ENCODE measurements at regions not wholly inside any gene's neighbourhood (a gene's known extent, or its start where the extent isn't known, plus 50 kb on each side); places are given as distances from the start of the nearest gene placed in this dataset.
"Not testable (repeated sequence)": the region's sequence is repeated elsewhere in the genome, so short reads cannot be mapped to it uniquely, and the experiment has no call there.

GRCh38 chr7:56471811-56472210, 355.6 kb upstream of the NUPR2 start:
- DNase-seq (ENCODE audit: low read depth, low spot score) = no peak
- no peak overlapping the region for H3K27ac ChIP-seq

DNA sequence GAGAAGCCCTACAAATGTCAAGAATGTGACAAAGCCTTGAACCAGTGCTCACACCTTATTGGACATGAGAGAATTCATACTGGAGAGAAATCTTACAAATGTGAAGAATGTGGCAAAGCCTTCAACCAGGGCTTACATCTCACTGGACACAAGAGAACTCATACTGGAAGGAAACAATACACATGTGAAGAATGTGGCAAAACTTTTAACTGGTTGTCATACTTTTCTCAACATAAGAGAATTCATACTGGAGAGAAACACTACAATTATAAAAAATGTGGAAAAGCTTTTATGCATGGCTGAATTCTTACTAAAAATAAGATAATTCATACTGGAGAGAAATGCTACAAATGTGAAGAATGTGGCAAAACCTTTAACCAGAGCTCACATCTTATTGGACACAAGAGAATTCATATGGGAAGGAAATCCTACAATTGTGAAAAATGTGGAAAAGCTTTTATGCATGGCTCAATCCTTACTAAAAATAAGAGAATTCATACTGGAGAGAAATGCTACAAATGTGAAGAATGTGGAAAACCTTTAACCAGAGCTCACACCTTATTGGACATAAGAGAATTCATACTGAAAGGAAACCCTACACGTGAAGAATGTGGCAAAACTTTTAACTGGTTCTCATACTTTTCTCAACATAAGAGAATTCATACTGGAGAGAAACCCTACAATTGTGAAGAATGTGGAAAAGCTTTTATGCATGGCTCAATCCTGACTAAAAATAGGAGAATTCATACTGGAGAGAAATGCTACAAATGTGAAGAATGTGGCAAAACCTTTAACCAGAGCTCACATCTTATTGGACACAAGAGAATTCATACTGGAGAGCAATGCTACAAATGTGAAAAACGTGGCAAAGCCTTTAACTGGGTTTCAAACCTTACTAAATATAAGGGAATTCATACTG, 350.6 kb upstream of the NUPR2 start:
- DNase-seq (ENCODE audit: low read depth, low spot score); H3K27ac ChIP-seq: not testable (repeated sequence)

GRCh38 chr7:56449762-56450161, 333.5 kb upstream of the NUPR2 start:
- no peak for DNase-seq (ENCODE audit: low read depth, low spot score)
- no peak overlapping the region for H3K27ac ChIP-seq

- no peak for DNase-seq (ENCODE audit: low read depth, low spot score)
Observed at GRCh38 chr7:56447864-56448693, 331.9 kb upstream of the NUPR2 start.

DNA sequence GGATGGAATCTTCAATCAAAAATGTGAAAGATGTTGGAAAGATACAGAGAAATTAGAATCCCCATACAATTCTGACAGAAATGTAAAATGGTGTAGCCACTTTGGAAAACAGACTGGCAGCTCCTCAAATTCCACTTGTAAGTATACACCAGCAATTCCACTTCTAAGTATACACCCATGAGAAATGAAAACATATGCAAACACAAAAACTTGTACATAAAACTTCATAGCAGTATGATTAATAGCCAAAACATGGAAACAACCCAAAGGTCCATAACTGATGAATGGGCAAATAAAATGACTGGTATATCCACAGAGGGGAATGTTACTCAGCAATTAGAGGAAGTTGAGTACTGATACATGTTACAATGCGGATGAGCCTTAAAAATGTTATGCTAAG, 304.3 kb upstream of the NUPR2 start:
- DNase-seq (ENCODE audit: low read depth, low spot score); H3K27ac ChIP-seq: not testable (repeated sequence)

More at GRCh38 chr7:56447864-56448693, 331.9 kb upstream of the NUPR2 start:
- no peak overlapping the region for H3K27ac ChIP-seq

DNA sequence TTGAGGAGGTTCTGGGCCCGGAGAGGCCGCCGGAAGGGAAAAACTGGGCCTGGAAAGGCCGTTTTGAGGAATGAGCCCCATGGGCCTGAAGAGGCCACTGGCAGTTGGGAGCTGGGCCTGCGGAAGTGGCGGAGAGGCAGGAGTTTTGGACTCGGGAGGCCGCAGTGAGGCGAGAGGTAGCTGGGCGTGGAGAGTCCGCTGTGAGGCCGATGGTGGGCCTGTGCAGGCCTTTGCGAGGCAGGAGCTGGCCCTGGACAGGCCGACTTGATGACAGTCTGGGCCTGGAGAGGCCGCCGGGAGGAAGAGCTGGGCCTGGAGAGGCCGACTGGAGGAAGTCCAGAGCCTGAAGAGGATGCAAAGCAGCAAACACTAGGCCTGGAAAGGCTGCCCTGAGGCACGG, 259.0 kb upstream of the NUPR2 start:
- H3K27ac ChIP-seq = no peak overlapping the region
- DNase-seq (ENCODE audit: low read depth, low spot score) = no peak

GRCh38 chr7:56374666-56375065, 258.4 kb upstream of the NUPR2 start:
- DNase-seq (ENCODE audit: low read depth, low spot score) = not testable (repeated sequence)

DNA sequence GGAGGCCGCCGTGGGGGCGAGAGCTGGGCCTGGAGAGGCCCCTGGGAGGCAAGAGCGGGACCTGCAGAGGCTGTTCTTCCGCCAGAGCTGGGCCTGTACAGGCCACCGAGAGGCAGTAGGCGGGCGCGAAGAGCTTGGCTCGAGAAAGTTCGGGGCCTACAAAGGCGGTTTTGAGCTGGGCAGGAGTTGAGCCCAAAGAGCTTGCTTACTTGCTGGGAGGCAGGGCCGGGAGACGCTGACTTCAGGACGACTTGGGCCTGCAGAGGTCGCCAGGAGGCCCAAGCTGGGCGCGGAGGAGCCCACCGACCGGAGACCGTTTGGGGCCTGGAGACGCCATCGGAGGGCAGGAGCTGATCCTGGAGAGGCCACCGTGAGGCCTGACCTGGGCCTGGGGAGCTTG, 257.1 kb upstream of the NUPR2 start:
- DNase-seq (ENCODE audit: low read depth, low spot score) = peak; percentile 20
- not testable (repeated sequence) for H3K27ac ChIP-seq

More at GRCh38 chr7:56374666-56375065, 258.4 kb upstream of the NUPR2 start:
- not testable (repeated sequence) for H3K27ac ChIP-seq

DNA sequence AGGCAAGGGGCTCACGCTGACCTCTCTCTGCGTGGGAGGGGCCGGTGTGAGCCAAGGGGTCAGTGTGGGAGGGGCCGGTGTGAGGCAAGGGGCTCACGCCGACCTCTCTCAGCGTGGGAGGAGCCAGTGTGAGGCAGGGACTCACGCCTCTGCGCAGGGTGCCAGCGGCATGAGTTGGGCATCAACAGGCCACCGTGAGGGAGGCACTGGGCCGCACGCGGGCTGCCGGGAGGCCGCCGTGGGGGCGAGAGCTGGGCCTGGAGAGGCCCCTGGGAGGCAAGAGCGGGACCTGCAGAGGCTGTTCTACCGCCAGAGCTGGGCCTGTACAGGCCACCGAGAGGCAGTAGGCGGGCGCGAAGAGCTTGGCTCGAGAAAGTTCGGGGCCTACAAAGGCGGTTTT, 255.6 kb upstream of the NUPR2 start:
- DNase-seq (ENCODE audit: low read depth, low spot score); H3K27ac ChIP-seq: not testable (repeated sequence)

- DNase-seq (ENCODE audit: low read depth, low spot score); H3K27ac ChIP-seq: not testable (repeated sequence)
Observed at GRCh38 chr7:56370208-56370872, 254.1 kb upstream of the NUPR2 start.

DNA sequence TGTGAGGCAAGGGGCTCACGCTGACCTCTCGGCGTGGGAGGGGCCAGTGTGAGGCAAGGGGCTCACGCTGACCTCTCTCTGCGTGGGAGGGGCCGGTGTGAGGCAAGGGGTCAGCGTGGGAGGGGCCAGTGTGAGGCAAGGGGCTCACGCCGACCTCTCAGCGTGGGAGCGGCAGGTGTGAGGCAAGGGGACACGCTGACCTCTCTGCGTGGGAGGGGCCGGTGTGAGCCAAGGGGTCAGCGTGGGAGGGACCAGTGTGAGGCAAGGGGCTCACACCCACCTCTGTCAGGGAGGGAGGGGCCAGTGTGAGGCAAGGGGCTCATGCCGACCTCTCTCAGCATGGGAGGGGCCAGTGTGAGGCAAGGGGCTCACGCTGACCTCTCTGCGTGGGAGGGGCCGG, 251.7 kb upstream of the NUPR2 start:
- not testable (repeated sequence) for DNase-seq (ENCODE audit: low read depth, low spot score)

DNA sequence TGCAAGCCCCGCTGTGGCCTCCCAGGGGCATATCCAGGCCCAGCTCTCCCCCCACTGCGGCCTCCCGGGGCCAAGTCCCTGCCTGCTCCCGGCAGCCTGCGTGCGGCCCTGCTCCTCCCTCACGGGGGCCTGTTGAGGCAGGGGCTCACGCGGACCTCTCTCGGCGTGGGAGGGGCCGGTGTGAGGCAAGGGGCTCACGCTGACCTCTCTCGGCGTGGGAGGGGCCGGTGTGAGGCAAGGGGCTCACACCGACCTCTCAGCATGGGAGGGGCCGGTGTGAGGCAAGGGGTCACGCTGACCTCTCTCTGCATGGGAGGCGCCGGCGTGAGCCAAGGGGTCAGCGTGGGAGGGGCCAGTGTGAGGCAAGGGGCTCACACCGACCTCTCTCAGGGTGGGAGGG, 251.2 kb upstream of the NUPR2 start:
- H3K27ac ChIP-seq; DNase-seq (ENCODE audit: low read depth, low spot score): not testable (repeated sequence)

More for the DNA sequence above, 251.7 kb upstream of the NUPR2 start:
- H3K27ac ChIP-seq = not testable (repeated sequence)

DNA sequence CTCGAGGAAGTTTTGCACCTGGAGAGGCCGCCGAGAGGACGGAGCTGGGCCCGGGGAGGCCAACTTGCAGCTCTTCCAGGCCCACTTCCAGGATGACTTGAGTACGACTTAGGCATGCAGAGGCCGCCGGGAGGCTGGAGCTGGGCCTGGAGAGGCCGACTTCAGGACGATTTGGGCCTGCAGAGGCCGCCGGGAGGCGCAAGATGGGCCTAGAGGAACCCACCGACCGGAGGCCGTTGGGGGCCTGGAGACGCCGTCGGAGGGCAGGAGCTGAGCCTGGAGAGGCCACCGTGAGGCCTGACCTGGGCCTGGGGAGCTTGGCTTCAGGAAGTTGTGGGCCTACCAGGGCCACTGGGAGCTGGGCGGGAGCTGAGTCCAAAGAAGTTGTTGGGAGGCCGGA, 250.5 kb upstream of the NUPR2 start:
- DNase-seq (ENCODE audit: low read depth, low spot score); H3K27ac ChIP-seq: not testable (repeated sequence)

GRCh38 chr7:56352576-56352975, 236.4 kb upstream of the NUPR2 start:
- H3K27ac ChIP-seq; DNase-seq (ENCODE audit: low read depth, low spot score): not testable (repeated sequence)

GRCh38 chr7:56351181-56351580, 235.0 kb upstream of the NUPR2 start:
- not testable (repeated sequence) for DNase-seq (ENCODE audit: low read depth, low spot score); H3K27ac ChIP-seq

- not testable (repeated sequence) for H3K27ac ChIP-seq; DNase-seq (ENCODE audit: low read depth, low spot score)
Observed at GRCh38 chr7:56348311-56348710, 232.1 kb upstream of the NUPR2 start.

DNA sequence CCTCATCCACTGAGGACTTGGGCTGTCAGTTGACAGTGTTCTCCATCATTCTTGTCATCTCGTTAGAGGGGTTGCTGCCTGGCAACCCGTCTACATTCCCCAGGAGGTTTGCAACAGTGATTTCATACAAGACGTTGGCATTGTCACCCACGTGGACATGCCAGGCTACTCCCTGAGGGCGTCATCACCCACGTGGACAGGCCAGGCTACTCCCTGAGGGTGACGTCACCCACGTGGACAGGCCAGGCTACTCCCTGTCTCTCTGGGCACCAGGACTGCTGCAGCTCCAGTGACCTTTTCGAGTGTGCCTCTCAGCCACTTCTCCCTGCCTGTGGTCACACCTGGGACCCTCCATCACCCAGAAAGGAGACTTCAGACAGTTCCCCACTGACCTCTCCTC, 212.1 kb upstream of the NUPR2 start:
- H3K27ac ChIP-seq; DNase-seq (ENCODE audit: low read depth, low spot score): not testable (repeated sequence)

DNA sequence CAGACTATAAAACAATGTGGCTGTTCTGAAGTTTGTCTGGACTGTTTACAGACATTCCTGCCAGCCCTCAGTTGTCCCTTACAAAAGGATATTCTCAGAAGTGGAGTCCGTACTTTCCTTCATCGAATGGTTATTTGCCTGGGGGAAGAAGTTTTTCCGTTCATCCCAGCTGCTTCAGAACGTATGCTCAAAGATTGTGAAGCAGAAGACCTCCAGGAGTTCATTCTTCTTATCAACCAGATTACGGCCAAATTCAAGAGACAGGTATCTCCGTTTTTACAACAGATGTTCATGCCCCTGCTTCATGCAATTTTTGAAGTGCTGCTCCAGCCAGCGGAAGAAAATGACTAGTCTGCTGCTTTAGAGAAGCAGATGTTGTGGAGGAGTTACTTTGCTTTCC, 174.3 kb upstream of the NUPR2 start:
- no peak overlapping the region for H3K27ac ChIP-seq
- DNase-seq (ENCODE audit: low read depth, low spot score) = no peak

GRCh38 chr7:56287429-56288138, 171.4 kb upstream of the NUPR2 start:
- DNase-seq (ENCODE audit: low read depth, low spot score) = no peak
- no peak overlapping the region for H3K27ac ChIP-seq

DNA sequence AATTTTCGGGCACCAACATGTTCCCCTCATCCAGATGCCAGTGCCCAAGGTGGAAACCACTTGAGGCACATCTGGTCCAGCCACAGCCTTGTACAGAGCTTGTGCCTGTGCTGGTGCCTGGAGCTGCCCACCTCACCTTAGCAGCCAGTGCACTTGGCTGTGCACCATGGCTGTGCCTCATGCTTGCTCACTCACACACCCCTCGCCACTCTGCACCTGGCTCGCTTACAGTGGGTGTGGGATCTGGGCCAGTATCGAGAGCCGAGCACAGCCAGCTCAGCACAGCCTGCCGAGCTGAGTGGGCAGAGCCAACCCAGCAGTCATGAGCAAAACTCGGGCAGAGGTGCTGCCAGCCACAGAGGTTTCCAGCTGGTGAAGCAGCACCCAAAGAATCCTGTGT, 139.9 kb upstream of the NUPR2 start:
- H3K27ac ChIP-seq = no peak overlapping the region
- no peak for DNase-seq (ENCODE audit: low read depth, low spot score)

All from epithelial cell of prostate (primary cell).